ENCODE measurements at regions not wholly inside any gene's neighbourhood (a gene's known extent, or its start where the extent isn't known, plus 50 kb on each side); places are given as distances from the start of the nearest gene placed in this dataset.
"Not testable (repeated sequence)": the region's sequence is repeated elsewhere in the genome, so short reads cannot be mapped to it uniquely, and the experiment has no call there.

GRCh38 chr4:147136310-147136709 is 190.6 kb upstream of the TTC29 start:
- Histone ChIP-seq H3K9ac (ENCODE audit: low read depth, low read length) (no peak overlapping the region), H3K36me3 (ENCODE audit: insufficient read depth, low read length) (no peaks in the 10 kb centered on the region), H3K4me1 (ENCODE audit: insufficient read depth, low read length) (no peaks in the 10 kb centered on the region), H3K9me3 (ENCODE audit: control insufficient read depth, insufficient read depth, low read length) (no peaks in the 10 kb centered on the region)

GRCh38 chr4:147136751-147137150 is 191.1 kb upstream of the TTC29 start:
- Histone ChIP-seq H3K4me1 (ENCODE audit: insufficient read depth, low read length) (no peaks in the 10 kb centered on the region), H3K9ac (ENCODE audit: low read depth, low read length) (no peak overlapping the region), H3K36me3 (ENCODE audit: insufficient read depth, low read length) (no peaks in the 10 kb centered on the region), H3K9me3 (ENCODE audit: control insufficient read depth, insufficient read depth, low read length) (no peaks in the 10 kb centered on the region)

GRCh38 chr4:147137280-147137679 is 191.6 kb upstream of the TTC29 start:
- Histone ChIP-seq H3K4me1 (ENCODE audit: insufficient read depth, low read length) (no peaks in the 10 kb centered on the region), H3K9ac (ENCODE audit: low read depth, low read length) (no peak overlapping the region), H3K36me3 (ENCODE audit: insufficient read depth, low read length) (no peaks in the 10 kb centered on the region), H3K9me3 (ENCODE audit: control insufficient read depth, insufficient read depth, low read length) (no peaks in the 10 kb centered on the region)

- H3K4me1 ChIP-seq (ENCODE audit: insufficient read depth, low read length), result no peaks in the 10 kb centered on the region
Observed at GRCh38 chr4:147138171-147138570, 192.5 kb upstream of the TTC29 start.

GRCh38 chr4:147139455-147140198 is 194.0 kb upstream of the TTC29 start:
- H3K36me3 ChIP-seq (ENCODE audit: insufficient read depth, low read length), result no peaks in the 10 kb centered on the region
- no peak overlapping the region for H3K9ac ChIP-seq (ENCODE audit: low read depth, low read length)
- no peaks in the 10 kb centered on the region for H3K9me3 ChIP-seq (ENCODE audit: control insufficient read depth, insufficient read depth, low read length)
- H3K4me1 ChIP-seq (ENCODE audit: insufficient read depth, low read length), result no peaks in the 10 kb centered on the region

More at GRCh38 chr4:147138171-147138570, 192.5 kb upstream of the TTC29 start:
- Histone ChIP-seq H3K9ac (ENCODE audit: low read depth, low read length) (no peak overlapping the region), H3K9me3 (ENCODE audit: control insufficient read depth, insufficient read depth, low read length) (no peaks in the 10 kb centered on the region), H3K36me3 (ENCODE audit: insufficient read depth, low read length) (no peaks in the 10 kb centered on the region)

- Histone ChIP-seq H3K9ac (ENCODE audit: low read depth, low read length) (no peak overlapping the region), H3K36me3 (ENCODE audit: insufficient read depth, low read length) (no peaks in the 10 kb centered on the region), H3K4me1 (ENCODE audit: insufficient read depth, low read length) (no peaks in the 10 kb centered on the region), H3K9me3 (ENCODE audit: control insufficient read depth, insufficient read depth, low read length) (no peaks in the 10 kb centered on the region)
Observed at GRCh38 chr4:147151763-147152162, 206.1 kb upstream of the TTC29 start.

- Histone ChIP-seq H3K9me3 (ENCODE audit: control insufficient read depth, insufficient read depth, low read length) (no peaks in the 10 kb centered on the region), H3K4me1 (ENCODE audit: insufficient read depth, low read length) (no peaks in the 10 kb centered on the region), H3K9ac (ENCODE audit: low read depth, low read length) (peak overlapping the region; percentile 46; the same call in 1 of the 2 replicates), H3K36me3 (ENCODE audit: insufficient read depth, low read length) (no peaks in the 10 kb centered on the region)
Observed at GRCh38 chr4:147157860-147158701, 212.4 kb upstream of the TTC29 start.

- H3K9ac ChIP-seq (ENCODE audit: low read depth, low read length), result no peak overlapping the region
- H3K4me1 ChIP-seq (ENCODE audit: insufficient read depth, low read length), result no peaks in the 10 kb centered on the region
- no peaks in the 10 kb centered on the region for H3K9me3 ChIP-seq (ENCODE audit: control insufficient read depth, insufficient read depth, low read length)
- H3K36me3 ChIP-seq (ENCODE audit: insufficient read depth, low read length), result no peaks in the 10 kb centered on the region
Observed at GRCh38 chr4:147160908-147161513, 215.3 kb upstream of the TTC29 start.

GRCh38 chr4:147163311-147163710 is 217.6 kb upstream of the TTC29 start:
- no peaks in the 10 kb centered on the region for H3K4me1 ChIP-seq (ENCODE audit: insufficient read depth, low read length)
- H3K9me3 ChIP-seq (ENCODE audit: control insufficient read depth, insufficient read depth, low read length), result no peaks in the 10 kb centered on the region
- no peaks in the 10 kb centered on the region for H3K36me3 ChIP-seq (ENCODE audit: insufficient read depth, low read length)
- no peak overlapping the region for H3K9ac ChIP-seq (ENCODE audit: low read depth, low read length)

GRCh38 chr4:147168200-147168599 is 222.5 kb upstream of the TTC29 start:
- H3K9me3 ChIP-seq (ENCODE audit: control insufficient read depth, insufficient read depth, low read length); H3K9ac ChIP-seq (ENCODE audit: low read depth, low read length); H3K36me3 ChIP-seq (ENCODE audit: insufficient read depth, low read length); H3K4me1 ChIP-seq (ENCODE audit: insufficient read depth, low read length): not testable (repeated sequence)

GRCh38 chr4:147173322-147173721 is 227.7 kb upstream of the TTC29 start:
- Histone ChIP-seq H3K4me1 (ENCODE audit: insufficient read depth, low read length) (no peaks in the 10 kb centered on the region), H3K9ac (ENCODE audit: low read depth, low read length) (no peak overlapping the region), H3K36me3 (ENCODE audit: insufficient read depth, low read length) (no peaks in the 10 kb centered on the region; the same call in 1 of the 2 replicates), H3K9me3 (ENCODE audit: control insufficient read depth, insufficient read depth, low read length) (no peaks in the 10 kb centered on the region)

- Histone ChIP-seq H3K4me1 (ENCODE audit: insufficient read depth, low read length) (no peaks in the 10 kb centered on the region), H3K9me3 (ENCODE audit: control insufficient read depth, insufficient read depth, low read length) (no peaks in the 10 kb centered on the region), H3K36me3 (ENCODE audit: insufficient read depth, low read length) (no peaks in the 10 kb centered on the region; the same call in 1 of the 2 replicates), H3K9ac (ENCODE audit: low read depth, low read length) (no peak overlapping the region)
Observed at GRCh38 chr4:147173797-147174432, 228.3 kb upstream of the TTC29 start.

- Histone ChIP-seq H3K9ac (ENCODE audit: low read depth, low read length) (no peak overlapping the region), H3K4me1 (ENCODE audit: insufficient read depth, low read length) (no peaks in the 10 kb centered on the region), H3K36me3 (ENCODE audit: insufficient read depth, low read length) (no peaks in the 10 kb centered on the region; the same call in 1 of the 2 replicates), H3K9me3 (ENCODE audit: control insufficient read depth, insufficient read depth, low read length) (no peaks in the 10 kb centered on the region)
Observed at GRCh38 chr4:147174591-147174990, 228.9 kb upstream of the TTC29 start.

- Histone ChIP-seq H3K9me3 (ENCODE audit: control insufficient read depth, insufficient read depth, low read length) (no peaks in the 10 kb centered on the region), H3K9ac (ENCODE audit: low read depth, low read length) (no peak overlapping the region), H3K36me3 (ENCODE audit: insufficient read depth, low read length) (no peaks in the 10 kb centered on the region; the same call in 1 of the 2 replicates), H3K4me1 (ENCODE audit: insufficient read depth, low read length) (no peaks in the 10 kb centered on the region)
Observed at GRCh38 chr4:147175460-147176025, 229.9 kb upstream of the TTC29 start.
